Ascending aorta (tissue), 2 donors: ENCODE measurements at regions not wholly inside any gene's neighbourhood (a gene's known extent, or its start where the extent isn't known, plus 50 kb on each side); places are given as distances from the start of the nearest gene placed in this dataset.

ENCODE experiments used
- DNase-seq, 2 donors: peaks; one replicate each; pipeline ENCODE4 v3.0.0-alpha.2; 2019; ENCODE audit warnings: low spot score in 2 of 2
- H3K27ac ChIP-seq, 2 donors: fragments of 200-600 bp; sonication (generic); one replicate each; pipeline ENCODE4 v1.5.1; 2016 to 2017; ENCODE audit warnings: mild to moderate bottlenecking in 1 of 2
- H3K27me3 ChIP-seq: fragments of 200-600 bp; sonication (generic); one replicate; pipeline ENCODE4 v1.5.1; 2017
- H3K36me3 ChIP-seq, 2 donors: fragments of 200-600 bp; sonication (generic); one replicate each; pipeline ENCODE4 v1.5.1; 2016
- H3K4me1 ChIP-seq, 2 donors: fragments of 200-600 bp; sonication (generic); one replicate each; pipeline ENCODE4 v1.5.1; 2016 to 2017; ENCODE audit warnings: mild to moderate bottlenecking in 1 of 2
- H3K4me3 ChIP-seq, 2 donors: fragments of 200-600 bp; sonication (generic); one replicate each; pipeline ENCODE4 v1.5.1; 2016 to 2017; ENCODE audit warnings: mild to moderate bottlenecking in 1 of 2
- H3K9me3 ChIP-seq, 2 donors: fragments of 200-600 bp; sonication (generic); one replicate each; pipeline ENCODE4 v1.5.1; 2016
- intact Hi-C: fragments of 100-400 bp; cut with DNase I; formaldehyde crosslinking; loops from one replicate; pipeline ENCODE4 v1.15.1; 2023
- TF ChIP-seq, protein P1 (sequence below), 3 experiments: fragments of 200-600 bp in 2 of 3; fragments of 450-650 bp in 1 of 3; sonication (generic) in 2 of 3; IDR thresholded peaks; one replicate each; pipeline ENCODE4 v1.5.1; 2016 to 2019; ENCODE audit warnings: antibody characterized with exemption in 3 of 3, mild to moderate bottlenecking in 1 of 3, moderate library complexity in 1 of 3

GRCh38 chr22:49527611-49528419 is 299.9 kb downstream of the BRD1 start:
- Histone ChIP-seq H3K4me3 (no peak overlapping the region), H3K4me1 (no peaks in the 10 kb centered on the region), H3K27me3 (no peaks in the 10 kb centered on the region), H3K27ac (no peak overlapping the region), H3K9me3 (no peaks in the 10 kb centered on the region), H3K36me3 (no peaks in the 10 kb centered on the region)
- intact Hi-C loops, result no loop called here
- TF ChIP-seq, protein P1, sequence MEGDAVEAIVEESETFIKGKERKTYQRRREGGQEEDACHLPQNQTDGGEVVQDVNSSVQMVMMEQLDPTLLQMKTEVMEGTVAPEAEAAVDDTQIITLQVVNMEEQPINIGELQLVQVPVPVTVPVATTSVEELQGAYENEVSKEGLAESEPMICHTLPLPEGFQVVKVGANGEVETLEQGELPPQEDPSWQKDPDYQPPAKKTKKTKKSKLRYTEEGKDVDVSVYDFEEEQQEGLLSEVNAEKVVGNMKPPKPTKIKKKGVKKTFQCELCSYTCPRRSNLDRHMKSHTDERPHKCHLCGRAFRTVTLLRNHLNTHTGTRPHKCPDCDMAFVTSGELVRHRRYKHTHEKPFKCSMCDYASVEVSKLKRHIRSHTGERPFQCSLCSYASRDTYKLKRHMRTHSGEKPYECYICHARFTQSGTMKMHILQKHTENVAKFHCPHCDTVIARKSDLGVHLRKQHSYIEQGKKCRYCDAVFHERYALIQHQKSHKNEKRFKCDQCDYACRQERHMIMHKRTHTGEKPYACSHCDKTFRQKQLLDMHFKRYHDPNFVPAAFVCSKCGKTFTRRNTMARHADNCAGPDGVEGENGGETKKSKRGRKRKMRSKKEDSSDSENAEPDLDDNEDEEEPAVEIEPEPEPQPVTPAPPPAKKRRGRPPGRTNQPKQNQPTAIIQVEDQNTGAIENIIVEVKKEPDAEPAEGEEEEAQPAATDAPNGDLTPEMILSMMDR (IDR thresholded peaks at IDR 0.05), result no peak
- no peak for DNase-seq

DNA sequence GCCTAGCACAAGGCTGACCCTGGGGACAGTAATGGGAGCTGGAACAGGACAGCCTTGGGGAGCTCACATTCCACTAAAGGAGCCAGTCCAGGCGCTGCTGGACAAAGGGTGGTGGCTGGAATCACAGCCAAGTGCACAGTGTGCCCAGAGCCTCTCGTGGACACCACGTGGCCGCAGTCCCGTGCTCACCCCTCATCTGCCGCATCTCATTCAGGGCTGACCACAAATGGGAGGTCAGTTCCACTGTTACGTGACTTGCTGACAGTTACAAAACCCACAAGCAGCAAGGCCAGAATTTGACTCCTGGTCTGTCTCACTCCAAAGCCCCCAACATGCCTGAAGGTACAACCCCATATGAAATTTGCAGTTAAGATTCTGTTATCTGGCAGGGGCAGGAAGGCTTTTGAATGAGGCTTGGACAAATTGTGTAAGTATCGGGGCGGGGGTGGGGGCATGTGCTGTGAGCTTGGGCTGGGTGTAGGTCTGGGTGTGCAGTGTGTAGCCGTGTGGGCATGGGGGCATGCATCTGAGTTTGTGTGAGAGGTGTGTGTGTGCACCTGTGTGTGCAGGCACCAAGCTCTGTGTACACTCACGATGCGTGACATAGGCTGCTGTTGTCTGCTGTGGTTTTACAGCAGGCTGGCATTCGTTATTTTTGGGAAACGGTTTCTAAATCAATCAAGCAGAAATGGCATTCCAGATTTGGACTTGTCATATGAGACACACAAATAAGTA is 301.7 kb downstream of the BRD1 start:
- Histone ChIP-seq H3K4me3 (no peak overlapping the region), H3K27me3 (no peaks in the 10 kb centered on the region), H3K27ac (no peak overlapping the region), H3K4me1 (no peaks in the 10 kb centered on the region), H3K36me3 (no peaks in the 10 kb centered on the region), H3K9me3 (no peaks in the 10 kb centered on the region)
- intact Hi-C loops, result no loop called here
- no peak for DNase-seq
- TF ChIP-seq, protein P1 (IDR thresholded peaks at IDR 0.05), result no peak

DNA sequence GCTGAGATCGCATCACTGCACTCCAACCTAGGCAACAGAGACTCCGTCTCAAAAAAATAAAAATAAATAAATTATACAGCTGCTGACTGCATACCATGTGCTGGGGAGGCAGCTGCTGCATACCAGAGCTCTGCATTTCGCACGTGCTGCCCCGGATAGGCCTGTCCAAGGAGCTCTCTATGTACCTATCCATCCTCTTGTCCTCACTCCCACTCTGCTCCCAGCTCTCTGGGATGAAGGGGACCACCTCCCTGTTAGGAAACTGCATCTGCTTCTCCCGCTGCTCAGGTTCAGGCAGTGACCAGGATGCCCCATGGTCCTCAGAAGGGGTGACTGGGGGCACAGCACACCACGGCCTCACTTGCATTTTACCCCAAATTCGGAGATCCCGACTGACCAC is 302.3 kb downstream of the BRD1 start:
- Histone ChIP-seq H3K36me3 (no peaks in the 10 kb centered on the region), H3K4me1 (no peaks in the 10 kb centered on the region), H3K27ac (no peak overlapping the region), H3K27me3 (no peaks in the 10 kb centered on the region), H3K9me3 (no peaks in the 10 kb centered on the region), H3K4me3 (no peak overlapping the region)
- DNase-seq, result no peak
- intact Hi-C loops, result no loop called here
- TF ChIP-seq, protein P1 (IDR thresholded peaks at IDR 0.05), result no peak

DNA sequence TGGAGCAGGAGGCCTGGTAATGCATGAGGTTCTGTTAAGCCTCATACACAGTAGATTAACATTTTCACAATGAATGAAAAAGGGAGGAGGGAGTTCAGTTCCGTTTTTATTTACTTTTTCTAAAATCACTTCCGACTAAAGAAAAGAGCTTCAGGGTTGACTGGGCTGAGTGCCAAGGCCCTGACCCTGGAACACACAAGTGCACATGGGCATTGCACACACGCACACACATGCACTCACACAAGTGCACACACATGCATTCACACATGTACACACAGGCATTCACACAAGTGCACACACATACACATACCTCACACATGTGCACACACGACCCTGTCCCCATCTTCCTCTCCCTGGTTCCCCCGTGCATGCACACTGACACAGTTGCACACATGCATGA is 303.3 kb downstream of the BRD1 start:
- Histone ChIP-seq H3K4me1 (no peaks in the 10 kb centered on the region), H3K9me3 (no peaks in the 10 kb centered on the region), H3K4me3 (no peak overlapping the region), H3K27ac (no peak overlapping the region), H3K27me3 (no peaks in the 10 kb centered on the region), H3K36me3 (no peaks in the 10 kb centered on the region)
- TF ChIP-seq, protein P1 (IDR thresholded peaks at IDR 0.05), result no peak
- intact Hi-C loops, result no loop called here
- DNase-seq, result no peak

- TF ChIP-seq, protein P1 (IDR thresholded peaks at IDR 0.05), result no peak
- Histone ChIP-seq H3K27me3 (no peaks in the 10 kb centered on the region), H3K4me3 (no peak overlapping the region), H3K36me3 (no peaks in the 10 kb centered on the region), H3K9me3 (no peaks in the 10 kb centered on the region), H3K27ac (no peak overlapping the region), H3K4me1 (no peaks in the 10 kb centered on the region)
- no peak for DNase-seq
- intact Hi-C loops, result no loop called here
These were observed 304.2 kb downstream of the BRD1 start for GRCh38 chr22:49523374-49524008.
